ENCODE measurements at regions not wholly inside any gene's neighbourhood (a gene's known extent, or its start where the extent isn't known, plus 50 kb on each side); places are given as distances from the start of the nearest gene placed in this dataset.

GRCh38 chr5:135106136-135106535, 72.1 kb upstream of the PITX1 start:
- TF ChIP-seq CTCF (IDR thresholded peaks at IDR 0.05; ENCODE audit: low read depth, low read length, missing input control) = no peak
- TF ChIP-seq JUND (IDR thresholded peaks at IDR 0.05) = no peak
- no peak for TF ChIP-seq EGR1 (IDR thresholded peaks at IDR 0.05; ENCODE audit: low read depth in 2 of 2)
- no peak for TF ChIP-seq TAF1 (conservative IDR thresholded peaks at IDR 0.05)

All from liver (tissue), 3 donors.